ENCODE measurements at regions not wholly inside any gene's neighbourhood (a gene's known extent, or its start where the extent isn't known, plus 50 kb on each side); places are given as distances from the start of the nearest gene placed in this dataset.
"Not testable (repeated sequence)": the region's sequence is repeated elsewhere in the genome, so short reads cannot be mapped to it uniquely, and the experiment has no call there.

DNA sequence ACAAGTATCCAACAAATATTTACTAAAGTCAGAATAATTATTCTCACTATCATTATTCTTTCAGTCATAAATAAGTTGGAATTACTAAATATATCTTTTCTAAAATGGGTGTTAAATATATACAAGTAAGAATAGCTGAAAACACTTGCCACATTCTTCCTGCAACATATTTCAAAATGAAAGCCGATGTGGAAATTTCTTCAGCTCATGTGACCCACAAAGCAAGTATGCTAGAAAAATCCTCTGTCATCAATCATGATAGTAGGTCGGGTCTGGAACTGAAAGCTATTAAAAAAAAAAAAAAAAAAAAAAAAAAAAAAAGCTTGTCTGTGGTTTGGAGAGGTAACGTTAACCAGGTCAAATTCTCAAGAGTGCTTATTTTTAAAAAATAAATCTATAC, 344.7 kb downstream of the NEBL start:
- Mint-ChIP-seq H3K36me3 (ENCODE audit: low read depth) (no peaks in the 10 kb centered on the region), H3K9me3 (peaks cover 20% of the 10 kb centered on the region), H3K4me3 (no peak overlapping the region), H3K4me1 (ENCODE audit: low read depth) (no peaks in the 10 kb centered on the region), H3K27ac (no peak overlapping the region), H3K27me3 (no peaks in the 10 kb centered on the region)
- intact Hi-C loops (cut with micrococcal nuclease), result no loop called here

DNA sequence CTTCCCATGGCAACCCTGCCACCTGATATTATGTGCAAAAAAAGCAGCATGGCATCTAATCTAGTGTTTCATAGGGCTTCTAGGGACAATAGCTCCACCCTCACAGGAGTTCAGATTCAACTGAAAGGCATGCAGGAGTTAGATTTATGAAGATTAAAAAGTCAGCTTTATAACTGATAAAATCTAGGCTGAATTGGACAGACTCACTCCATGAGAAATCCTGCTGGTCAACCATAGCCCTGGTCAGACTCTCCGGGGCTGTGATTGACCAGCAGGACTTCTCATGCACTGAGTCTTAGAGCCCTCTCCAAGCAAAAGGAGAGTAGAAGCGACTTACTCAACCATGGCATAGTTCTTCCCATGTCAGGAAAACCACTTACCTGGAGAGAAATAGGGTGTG, 345.4 kb downstream of the NEBL start:
- peaks cover 18% of the 10 kb centered on the region for H3K9me3 Mint-ChIP-seq
- H3K27ac Mint-ChIP-seq, result no peak overlapping the region
- no peaks in the 10 kb centered on the region for H3K36me3 Mint-ChIP-seq (ENCODE audit: low read depth)
- intact Hi-C loops (cut with micrococcal nuclease), result no loop called here
- H3K4me3 Mint-ChIP-seq, result no peak overlapping the region
- H3K27me3 Mint-ChIP-seq, result no peaks in the 10 kb centered on the region
- H3K4me1 Mint-ChIP-seq (ENCODE audit: low read depth), result no peaks in the 10 kb centered on the region

DNA sequence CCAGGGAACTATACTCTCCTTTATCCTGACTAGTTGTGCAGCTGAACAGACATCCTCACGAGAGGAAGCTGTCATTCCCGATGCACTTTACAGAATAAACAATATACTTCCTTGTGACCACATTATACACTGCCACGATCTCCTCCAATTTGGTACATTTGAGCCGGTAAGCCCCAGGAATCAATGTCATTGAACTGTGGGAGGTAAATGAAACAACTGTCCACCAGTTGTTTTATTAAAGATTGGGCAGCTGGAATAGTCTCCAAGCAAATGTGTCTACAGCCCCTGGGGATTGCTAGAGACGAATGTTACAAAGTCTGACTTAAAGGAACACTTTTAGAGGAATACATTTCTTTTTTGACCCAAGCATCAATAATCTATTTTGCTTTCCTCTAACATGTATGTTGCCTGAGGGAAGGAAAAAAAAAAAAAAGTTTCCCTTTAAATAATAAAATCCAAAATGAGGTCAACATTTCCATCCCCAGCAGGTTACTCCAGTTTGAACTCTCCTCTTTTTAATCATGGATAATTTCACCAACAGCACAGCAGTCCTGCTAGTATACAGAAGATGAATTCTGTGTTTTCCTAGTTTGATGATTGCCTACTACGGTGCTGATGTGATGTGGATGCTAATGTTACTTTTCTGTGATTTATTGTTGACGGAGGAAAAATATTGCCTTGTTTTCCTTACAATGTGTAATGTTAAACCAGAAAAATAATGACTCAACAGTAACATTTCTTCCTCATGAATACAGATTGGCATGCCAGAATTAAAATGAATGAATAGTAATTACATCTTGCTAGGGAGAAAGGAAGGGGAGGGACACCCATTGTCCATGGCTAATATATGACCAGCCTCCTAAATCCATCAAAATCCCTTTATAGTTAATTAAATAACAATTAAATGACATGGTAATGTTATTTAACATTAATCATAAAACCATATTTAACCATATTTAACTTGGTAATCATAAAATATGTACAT, 360.9 kb downstream of the NEBL start:
- no peak overlapping the region for H3K27ac Mint-ChIP-seq
- no peaks in the 10 kb centered on the region for H3K27me3 Mint-ChIP-seq
- H3K4me3 Mint-ChIP-seq, result no peak overlapping the region
- peaks cover 24% of the 10 kb centered on the region for H3K9me3 Mint-ChIP-seq
- intact Hi-C loops (cut with micrococcal nuclease), result no loop called here
- H3K4me1 Mint-ChIP-seq (ENCODE audit: low read depth), result no peaks in the 10 kb centered on the region
- no peaks in the 10 kb centered on the region for H3K36me3 Mint-ChIP-seq (ENCODE audit: low read depth)

DNA sequence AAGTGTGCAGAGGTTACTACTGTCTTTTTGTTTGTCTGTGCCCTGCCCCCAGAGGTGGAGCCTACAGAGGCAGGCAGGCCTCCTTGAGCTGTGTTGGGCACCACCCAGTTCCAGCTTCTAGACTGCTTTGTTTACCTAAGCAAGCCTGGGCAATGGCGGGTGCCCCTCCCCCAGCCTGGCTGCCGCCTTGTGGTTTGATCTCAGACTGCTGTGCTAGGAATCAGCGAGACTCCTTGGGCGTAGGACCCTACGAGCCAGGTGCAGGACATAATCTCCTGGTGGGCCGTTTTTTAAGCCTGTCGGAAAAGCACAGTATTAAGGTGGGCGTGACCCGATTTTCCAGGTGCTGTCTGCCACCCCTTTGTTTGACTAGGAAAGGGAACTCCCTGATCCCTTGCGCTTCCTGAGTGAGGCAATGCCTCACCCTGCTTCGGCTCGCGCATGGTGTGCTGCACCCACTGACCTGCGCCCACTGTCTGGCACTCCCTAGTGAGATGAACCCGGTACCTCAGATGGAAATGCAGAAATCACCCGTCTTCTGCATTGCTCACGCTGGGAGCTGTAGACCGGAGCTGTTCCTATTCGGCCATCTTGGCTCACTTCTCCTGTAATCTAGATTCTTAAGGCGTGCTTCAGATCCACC, 365.7 kb downstream of the NEBL start:
- peaks cover 46% of the 10 kb centered on the region for H3K9me3 Mint-ChIP-seq
- H3K27ac Mint-ChIP-seq; H3K27me3 Mint-ChIP-seq; H3K4me3 Mint-ChIP-seq; intact Hi-C loops (cut with micrococcal nuclease); H3K36me3 Mint-ChIP-seq (ENCODE audit: low read depth); H3K4me1 Mint-ChIP-seq (ENCODE audit: low read depth): not testable (repeated sequence)

DNA sequence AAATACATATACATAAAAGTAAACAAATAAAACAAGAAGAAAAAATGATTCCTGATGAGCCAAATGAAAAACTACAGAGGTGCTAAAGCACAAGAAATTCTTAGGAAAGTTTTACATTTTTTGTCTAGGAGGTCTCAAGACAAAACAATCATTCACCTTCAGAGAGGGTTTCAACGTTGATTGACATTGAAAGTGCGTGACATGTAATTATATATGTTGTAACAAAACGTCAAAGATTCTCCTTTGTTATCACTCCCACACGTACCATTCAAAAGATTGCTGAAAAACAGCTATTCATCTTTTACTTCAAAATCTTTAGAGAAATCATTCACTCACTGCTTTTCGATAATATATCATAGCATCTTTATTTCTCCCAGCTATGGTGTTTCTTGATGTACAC, 375.9 kb downstream of the NEBL start:
- Mint-ChIP-seq H3K4me1 (ENCODE audit: low read depth) (no peaks in the 10 kb centered on the region), H3K27me3 (no peaks in the 10 kb centered on the region), H3K4me3 (no peak overlapping the region), H3K9me3 (no peaks in the 10 kb centered on the region), H3K27ac (no peak overlapping the region), H3K36me3 (ENCODE audit: low read depth) (no peaks in the 10 kb centered on the region)
- intact Hi-C loops (cut with micrococcal nuclease), result no loop called here

DNA sequence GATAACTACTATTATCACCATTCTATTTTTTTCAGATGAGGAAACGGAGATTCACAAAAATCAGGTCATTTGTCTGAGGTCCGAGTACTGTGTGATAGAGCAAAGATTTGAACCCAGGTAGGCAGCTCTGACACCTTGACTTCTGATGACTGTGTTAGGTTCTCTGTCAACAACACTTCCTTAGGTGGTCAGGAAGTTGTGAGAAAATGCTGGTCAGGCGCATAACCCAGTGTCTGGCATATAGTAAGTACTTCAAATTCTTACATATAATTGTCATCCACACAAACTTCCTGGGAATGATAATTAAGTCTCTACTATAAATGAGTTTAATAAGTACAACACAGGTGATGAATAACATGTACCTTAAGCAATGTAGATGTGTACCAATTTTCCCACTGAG, 381.5 kb downstream of the NEBL start:
- no peaks in the 10 kb centered on the region for H3K4me1 Mint-ChIP-seq (ENCODE audit: low read depth)
- H3K27ac Mint-ChIP-seq, result no peak overlapping the region
- intact Hi-C loops (cut with micrococcal nuclease), result no loop called here
- no peaks in the 10 kb centered on the region for H3K36me3 Mint-ChIP-seq (ENCODE audit: low read depth)
- H3K27me3 Mint-ChIP-seq, result no peaks in the 10 kb centered on the region
- no peaks in the 10 kb centered on the region for H3K9me3 Mint-ChIP-seq
- H3K4me3 Mint-ChIP-seq, result no peak overlapping the region

DNA sequence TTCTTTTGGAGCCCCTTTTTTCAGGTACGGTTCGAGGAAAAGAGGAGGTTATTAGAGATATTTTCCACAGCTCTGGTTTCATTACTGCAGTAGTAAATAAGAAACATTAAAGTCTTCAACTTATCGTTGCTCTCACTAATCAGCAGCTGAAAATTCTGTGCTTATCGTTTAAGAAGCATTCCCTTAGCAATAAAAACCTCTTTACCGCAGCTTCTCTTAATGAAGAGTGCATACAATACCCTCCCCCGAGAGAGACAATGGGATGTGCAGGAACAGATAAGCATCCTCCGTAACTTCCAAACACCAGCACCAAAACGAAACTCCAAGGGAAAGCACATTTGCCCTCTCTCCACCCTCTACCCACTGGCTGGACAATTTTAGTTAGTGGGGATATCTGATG, 384.5 kb downstream of the NEBL start:
- intact Hi-C loops (cut with micrococcal nuclease), result no loop called here

DNA sequence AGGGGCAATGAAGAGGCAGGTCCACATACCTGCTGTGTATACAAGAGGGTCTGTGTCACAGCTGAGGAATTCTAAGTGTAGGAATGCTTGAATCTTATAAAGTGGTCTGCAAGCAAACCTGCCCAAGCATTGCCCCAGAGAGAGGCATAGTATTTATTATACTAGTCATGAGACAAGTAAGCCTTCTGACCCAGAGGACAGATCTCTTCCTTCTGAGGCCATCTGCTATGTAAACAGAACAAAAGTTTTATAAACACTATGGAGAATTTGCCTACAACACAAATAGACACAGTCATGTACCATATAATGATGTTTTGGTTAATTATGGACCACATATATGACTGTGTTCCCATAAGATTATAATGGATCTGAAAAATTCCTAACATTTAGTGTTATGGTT, 388.2 kb downstream of the NEBL start:
- no peak overlapping the region for H3K4me3 Mint-ChIP-seq
- peaks cover 26% of the 10 kb centered on the region for H3K9me3 Mint-ChIP-seq
- H3K36me3 Mint-ChIP-seq (ENCODE audit: low read depth), result no peaks in the 10 kb centered on the region
- intact Hi-C loops (cut with micrococcal nuclease), result no loop called here
- no peak overlapping the region for H3K27ac Mint-ChIP-seq
- no peaks in the 10 kb centered on the region for H3K4me1 Mint-ChIP-seq (ENCODE audit: low read depth)
- no peaks in the 10 kb centered on the region for H3K27me3 Mint-ChIP-seq

More for the DNA sequence above, 384.5 kb downstream of the NEBL start:
- Mint-ChIP-seq H3K27ac (no peak overlapping the region), H3K27me3 (no peaks in the 10 kb centered on the region), H3K4me1 (ENCODE audit: low read depth) (no peaks in the 10 kb centered on the region), H3K9me3 (peaks cover 9% of the 10 kb centered on the region), H3K36me3 (ENCODE audit: low read depth) (no peaks in the 10 kb centered on the region), H3K4me3 (no peak overlapping the region)

DNA sequence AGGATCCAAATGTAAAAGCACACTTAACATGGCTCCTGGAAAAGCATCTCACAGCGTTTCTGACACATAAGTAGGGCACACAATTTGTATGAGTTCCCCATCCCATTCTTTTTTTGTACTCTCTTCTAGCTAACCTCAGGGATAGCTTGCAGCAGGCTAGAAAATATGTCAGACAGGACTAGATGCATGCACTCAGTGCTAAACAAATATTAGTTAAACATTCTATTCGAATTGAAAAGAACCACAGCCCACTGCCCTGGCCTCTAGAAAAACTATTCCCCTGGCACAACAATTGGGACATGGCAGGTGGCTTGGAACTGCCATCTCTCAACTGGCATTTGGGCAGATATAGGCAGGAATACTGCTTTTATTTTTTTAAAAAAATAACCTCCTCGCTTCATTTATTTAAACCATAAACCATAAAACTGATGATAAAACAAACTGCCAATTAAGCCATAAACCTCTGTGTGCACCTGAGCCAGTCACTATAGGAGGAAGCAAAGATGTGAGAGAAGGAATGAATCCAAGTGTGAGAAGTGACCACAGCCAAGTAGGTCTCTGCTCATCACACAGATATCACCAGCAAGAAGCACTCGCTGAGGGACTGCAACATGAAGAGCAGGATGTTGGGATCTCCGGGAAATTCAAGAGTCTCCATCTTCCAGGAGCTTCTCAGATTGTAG, 394.1 kb downstream of the NEBL start:
- H3K4me1 Mint-ChIP-seq (ENCODE audit: low read depth), result no peaks in the 10 kb centered on the region
- no peak overlapping the region for H3K4me3 Mint-ChIP-seq
- H3K9me3 Mint-ChIP-seq, result peaks cover 47% of the 10 kb centered on the region
- H3K36me3 Mint-ChIP-seq (ENCODE audit: low read depth), result no peaks in the 10 kb centered on the region
- no peak overlapping the region for H3K27ac Mint-ChIP-seq
- intact Hi-C loops (cut with micrococcal nuclease), result no loop called here
- H3K27me3 Mint-ChIP-seq, result peaks cover 1% of the 10 kb centered on the region

DNA sequence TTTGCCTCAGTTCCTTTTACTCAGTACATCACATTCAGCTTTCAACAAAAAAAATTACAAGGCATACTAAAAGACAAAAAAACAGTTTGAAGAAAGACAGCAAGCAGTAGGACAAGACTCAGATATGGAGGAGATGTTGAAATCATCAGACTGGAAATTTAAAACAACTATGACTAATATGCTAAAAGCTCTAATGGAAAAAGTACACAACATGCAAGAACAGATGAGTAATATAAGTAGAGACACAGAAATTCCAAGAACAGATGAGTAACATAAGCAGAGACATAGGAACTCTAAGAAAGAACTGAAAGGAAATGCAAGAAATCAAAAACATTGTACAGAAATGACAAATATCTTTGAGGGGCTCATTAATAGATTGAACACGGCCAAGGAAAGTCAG, 402.6 kb downstream of the NEBL start:
- Mint-ChIP-seq H3K4me1 (ENCODE audit: low read depth) (no peaks in the 10 kb centered on the region), H3K27me3 (no peaks in the 10 kb centered on the region), H3K27ac (no peak overlapping the region), H3K4me3 (no peak overlapping the region), H3K36me3 (ENCODE audit: low read depth) (no peaks in the 10 kb centered on the region), H3K9me3 (peaks cover 22% of the 10 kb centered on the region)
- intact Hi-C loops (cut with micrococcal nuclease), result no loop called here

DNA sequence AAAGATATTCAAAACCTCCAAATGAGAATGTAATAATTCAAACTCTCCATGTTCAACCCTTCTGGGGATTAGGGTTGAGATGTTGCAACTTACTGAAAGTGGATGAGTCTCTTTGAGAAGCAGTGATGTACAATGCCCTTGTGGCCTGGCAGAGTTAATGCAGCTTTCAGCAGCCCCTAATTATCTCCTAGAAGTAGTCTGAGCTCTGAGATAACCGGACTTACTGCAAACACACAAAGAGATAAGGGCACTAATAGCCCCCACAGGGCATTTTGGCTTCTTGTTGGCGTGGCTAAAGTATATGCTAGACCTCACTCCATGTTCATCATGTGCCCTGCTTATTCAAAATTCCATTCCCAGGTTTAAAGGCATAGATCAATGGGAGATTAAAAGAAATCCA, 404.7 kb downstream of the NEBL start:
- no peaks in the 10 kb centered on the region for H3K27me3 Mint-ChIP-seq
- peaks cover 14% of the 10 kb centered on the region for H3K9me3 Mint-ChIP-seq
- H3K36me3 Mint-ChIP-seq (ENCODE audit: low read depth), result no peaks in the 10 kb centered on the region
- H3K4me3 Mint-ChIP-seq, result no peak overlapping the region
- intact Hi-C loops (cut with micrococcal nuclease), result no loop called here
- H3K27ac Mint-ChIP-seq, result no peak overlapping the region
- H3K4me1 Mint-ChIP-seq (ENCODE audit: low read depth), result no peaks in the 10 kb centered on the region

DNA sequence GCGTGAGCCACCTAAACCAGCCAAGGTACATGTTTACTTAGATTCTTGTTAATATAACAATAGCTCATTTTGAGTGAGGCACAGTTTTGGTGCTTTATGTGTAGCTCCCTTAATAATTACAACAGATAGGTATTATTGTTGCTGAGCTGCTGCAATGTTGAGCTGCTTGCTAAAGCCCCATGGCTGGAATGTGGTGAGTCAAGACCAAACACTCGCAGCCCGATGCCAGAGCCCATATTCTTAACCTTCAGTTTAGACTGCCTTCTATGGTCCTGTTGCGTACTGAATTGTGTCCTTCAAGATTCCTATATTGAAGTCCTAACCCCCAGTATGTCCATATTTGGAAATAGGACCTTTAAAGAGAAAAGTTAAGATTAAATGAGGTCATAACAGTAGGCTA, 407.1 kb downstream of the NEBL start:
- H3K27ac Mint-ChIP-seq, result no peak overlapping the region
- H3K9me3 Mint-ChIP-seq, result peaks cover 14% of the 10 kb centered on the region
- no peaks in the 10 kb centered on the region for H3K36me3 Mint-ChIP-seq (ENCODE audit: low read depth)
- H3K27me3 Mint-ChIP-seq, result no peaks in the 10 kb centered on the region
- no peak overlapping the region for H3K4me3 Mint-ChIP-seq
- intact Hi-C loops (cut with micrococcal nuclease), result no loop called here
- no peaks in the 10 kb centered on the region for H3K4me1 Mint-ChIP-seq (ENCODE audit: low read depth)

DNA sequence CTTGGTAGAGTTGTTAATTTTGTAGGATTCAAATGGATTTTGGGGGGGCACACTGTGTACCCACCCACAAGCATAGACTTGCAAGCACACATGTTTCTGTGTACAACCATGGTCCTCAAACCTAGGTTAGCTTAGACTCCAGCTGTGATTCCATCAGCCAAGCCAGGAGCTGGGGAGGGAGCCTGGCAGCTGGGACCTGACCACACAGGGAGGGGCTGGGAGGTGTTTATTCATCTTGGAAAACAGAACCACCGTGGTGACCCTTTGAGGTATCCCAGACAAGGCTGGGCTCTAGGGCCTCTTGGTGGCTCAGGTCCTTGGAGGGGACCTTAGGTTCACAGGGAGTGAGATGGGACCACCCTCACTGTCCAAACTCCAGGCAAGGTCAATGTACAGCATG, 410.3 kb downstream of the NEBL start:
- H3K9me3 Mint-ChIP-seq, result peaks cover 4% of the 10 kb centered on the region
- no peaks in the 10 kb centered on the region for H3K4me1 Mint-ChIP-seq (ENCODE audit: low read depth)
- H3K4me3 Mint-ChIP-seq, result no peak overlapping the region
- no peaks in the 10 kb centered on the region for H3K36me3 Mint-ChIP-seq (ENCODE audit: low read depth)
- intact Hi-C loops (cut with micrococcal nuclease), result no loop called here
- H3K27ac Mint-ChIP-seq, result no peak overlapping the region
- H3K27me3 Mint-ChIP-seq, result no peaks in the 10 kb centered on the region

DNA sequence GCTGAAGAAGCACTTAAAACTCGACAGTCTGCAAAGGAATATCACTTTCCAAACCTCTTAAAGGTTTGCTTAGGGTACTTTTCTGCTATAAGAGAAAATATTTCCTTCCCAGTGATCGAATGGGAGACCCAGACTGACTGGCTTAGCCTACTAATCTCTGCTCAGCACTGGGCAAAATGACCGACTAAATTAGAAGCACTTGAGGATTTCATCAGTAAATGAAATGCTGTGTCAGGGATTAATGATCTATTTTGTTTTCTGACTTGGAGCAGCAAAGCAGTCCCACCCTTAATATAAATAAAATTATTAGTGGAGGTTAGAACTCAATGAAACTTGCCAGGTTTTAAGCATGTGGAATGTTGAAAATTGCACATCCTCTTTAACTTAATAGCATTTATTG, 411.6 kb downstream of the NEBL start:
- no peaks in the 10 kb centered on the region for H3K27me3 Mint-ChIP-seq
- intact Hi-C loops (cut with micrococcal nuclease), result no loop called here
- H3K9me3 Mint-ChIP-seq, result peaks cover 9% of the 10 kb centered on the region

More for the DNA sequence above, 411.6 kb downstream of the NEBL start:
- Mint-ChIP-seq H3K27ac (no peak overlapping the region), H3K36me3 (ENCODE audit: low read depth) (no peaks in the 10 kb centered on the region), H3K4me3 (no peak overlapping the region), H3K4me1 (ENCODE audit: low read depth) (no peaks in the 10 kb centered on the region)
